Left lung (tissue), 4 donors: ENCODE measurements at regions not wholly inside any gene's neighbourhood (a gene's known extent, or its start where the extent isn't known, plus 50 kb on each side); places are given as distances from the start of the nearest gene placed in this dataset.

Experiments used
- ATAC-seq: fragments of 200-7000 bp; cut with Tn5 transposase; one replicate; pipeline ENCODE4 v1.9.1; 2020; ENCODE audit warnings: moderate library complexity
- DNase-seq, 4 donors: peaks; one replicate each; pipeline ENCODE4 v3.0.0-alpha.2; 2013 to 2020
- H3K27ac ChIP-seq, 2 donors: fragments of 200-600 bp; sonication (generic) in 1 of 2; one replicate each; pipeline versions ENCODE4 v1.5.0 to v1.8.0; 2020 to 2021
- H3K27me3 ChIP-seq, 2 donors: fragments of 200-600 bp; sonication (generic) in 1 of 2; one replicate each; pipeline versions ENCODE4 v1.5.0 to v1.8.0; 2020 to 2021
- H3K36me3 ChIP-seq, 2 donors: fragments of 200-600 bp; sonication (generic) in 1 of 2; one replicate each; pipeline versions ENCODE4 v1.5.0 to v1.8.0; 2020 to 2021
- H3K4me1 ChIP-seq, 2 donors: fragments of 200-600 bp; one replicate each; pipeline ENCODE4 v1.8.0; 2021
- H3K4me3 ChIP-seq, 2 donors: fragments of 200-600 bp; sonication (generic) in 1 of 2; one replicate each; pipeline versions ENCODE4 v1.5.0 to v1.8.0; 2020 to 2021; ENCODE audit warnings: mild to moderate bottlenecking in 1 of 2
- H3K9me3 ChIP-seq, 2 donors: fragments of 200-600 bp; sonication (generic) in 1 of 2; one replicate each; pipeline versions ENCODE4 v1.5.0 to v1.8.0; 2020 to 2021
- intact Hi-C, 2 donors: fragments of 100-400 bp; cut with DNase I; formaldehyde crosslinking; loops; one replicate each; pipeline versions ENCODE4 v1.11.2 to v1.14.2; 2022
- TF ChIP-seq, protein P1 (sequence below), 2 donors: fragments of 200-600 bp; sonication (generic) in 1 of 2; IDR thresholded peaks; one replicate each; pipeline versions ENCODE4 v1.5.0 to v1.8.0; 2021; ENCODE audit warnings: antibody characterized with exemption in 2 of 2
- donor health status: DM: no; HTN: yes; CAD: no.
- donor health status: DM: no; HTN: no; CAD: no.

DNA sequence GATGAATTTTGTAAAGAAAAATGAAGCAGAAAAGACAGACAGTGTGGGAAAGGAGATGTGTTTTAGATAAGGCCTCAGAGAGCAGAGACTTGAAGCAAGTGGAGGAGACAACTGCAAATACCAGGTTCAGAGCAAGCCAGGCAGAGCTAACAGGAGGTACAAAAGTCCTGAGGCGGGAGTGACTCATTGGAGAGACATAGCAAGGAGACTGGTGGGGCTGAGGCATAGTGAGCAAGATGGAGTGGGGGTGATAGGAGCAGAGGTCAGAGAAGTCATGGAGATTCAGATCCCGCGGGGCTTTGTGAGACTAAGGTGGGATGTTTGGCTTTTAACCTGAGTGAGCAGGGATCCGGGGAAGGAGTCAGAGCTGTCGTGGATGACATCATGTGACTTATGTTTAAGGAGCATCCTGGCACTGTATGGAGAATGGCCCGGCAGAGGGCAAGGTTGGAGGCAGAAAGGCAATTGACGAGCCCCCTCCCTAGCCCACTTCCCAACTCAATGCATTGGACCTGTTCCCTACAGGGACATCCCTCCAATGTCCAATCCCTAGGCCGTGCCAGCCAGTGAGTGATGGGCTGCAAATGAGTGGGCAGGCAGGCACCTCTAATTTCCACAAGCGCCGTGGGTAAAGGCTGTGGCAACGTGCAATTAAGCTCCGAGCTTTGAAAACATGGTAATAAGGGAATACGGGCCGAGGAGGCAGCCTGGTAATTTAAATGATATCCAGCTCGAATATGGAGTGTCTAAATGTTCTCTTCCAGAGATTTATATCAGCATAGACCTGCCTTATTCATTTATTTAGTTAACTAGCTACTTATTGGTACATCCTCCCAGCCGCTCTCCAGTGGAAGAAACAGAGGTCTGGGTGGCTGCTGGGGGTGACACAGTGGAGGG, 206.8 kb upstream of the LHX5 start:
- DNase-seq (no peak), ATAC-seq (no peak)
- TF ChIP-seq, protein P1, sequence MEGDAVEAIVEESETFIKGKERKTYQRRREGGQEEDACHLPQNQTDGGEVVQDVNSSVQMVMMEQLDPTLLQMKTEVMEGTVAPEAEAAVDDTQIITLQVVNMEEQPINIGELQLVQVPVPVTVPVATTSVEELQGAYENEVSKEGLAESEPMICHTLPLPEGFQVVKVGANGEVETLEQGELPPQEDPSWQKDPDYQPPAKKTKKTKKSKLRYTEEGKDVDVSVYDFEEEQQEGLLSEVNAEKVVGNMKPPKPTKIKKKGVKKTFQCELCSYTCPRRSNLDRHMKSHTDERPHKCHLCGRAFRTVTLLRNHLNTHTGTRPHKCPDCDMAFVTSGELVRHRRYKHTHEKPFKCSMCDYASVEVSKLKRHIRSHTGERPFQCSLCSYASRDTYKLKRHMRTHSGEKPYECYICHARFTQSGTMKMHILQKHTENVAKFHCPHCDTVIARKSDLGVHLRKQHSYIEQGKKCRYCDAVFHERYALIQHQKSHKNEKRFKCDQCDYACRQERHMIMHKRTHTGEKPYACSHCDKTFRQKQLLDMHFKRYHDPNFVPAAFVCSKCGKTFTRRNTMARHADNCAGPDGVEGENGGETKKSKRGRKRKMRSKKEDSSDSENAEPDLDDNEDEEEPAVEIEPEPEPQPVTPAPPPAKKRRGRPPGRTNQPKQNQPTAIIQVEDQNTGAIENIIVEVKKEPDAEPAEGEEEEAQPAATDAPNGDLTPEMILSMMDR (IDR thresholded peaks at IDR 0.05), result no peak
- Histone ChIP-seq H3K4me3 (no peak overlapping the region), H3K36me3 (no peaks in the 10 kb centered on the region), H3K4me1 (no peaks in the 10 kb centered on the region), H3K9me3 (peaks cover 0 to 2% of the 10 kb centered on the region in 2 donors), H3K27me3 (peaks cover 0 to 62% of the 10 kb centered on the region in 2 donors), H3K27ac (no peak overlapping the region)
- intact Hi-C loops, result no loop called here

DNA sequence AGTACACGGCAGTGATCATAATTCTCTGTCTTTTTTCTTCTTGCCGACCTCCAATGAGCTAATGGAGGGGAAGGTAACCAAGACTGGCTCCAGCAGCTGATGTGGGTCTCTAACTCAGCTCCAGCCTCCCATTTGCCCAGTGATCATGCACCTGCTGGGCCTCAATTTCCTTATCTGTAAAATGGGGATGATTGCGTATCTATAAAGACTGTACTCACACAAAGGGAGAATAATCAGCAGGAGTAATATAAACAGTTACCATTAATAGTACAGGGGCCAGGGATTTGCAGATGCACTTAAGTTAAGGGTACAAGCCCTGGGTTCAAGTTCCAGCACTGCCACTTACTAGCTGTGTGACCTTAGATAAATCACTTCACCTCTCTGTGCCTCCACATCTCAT, 204.9 kb upstream of the LHX5 start:
- Histone ChIP-seq H3K4me3 (no peak overlapping the region), H3K9me3 (peaks cover 0 to 2% of the 10 kb centered on the region in 2 donors), H3K27me3 (peaks cover 0 to 76% of the 10 kb centered on the region in 2 donors), H3K27ac (no peak overlapping the region), H3K4me1 (no peaks in the 10 kb centered on the region), H3K36me3 (no peaks in the 10 kb centered on the region)
- ATAC-seq (no peak), DNase-seq (no peak)
- TF ChIP-seq, protein P1 (IDR thresholded peaks at IDR 0.05), result no peak
- intact Hi-C loops, result no loop called here

DNA sequence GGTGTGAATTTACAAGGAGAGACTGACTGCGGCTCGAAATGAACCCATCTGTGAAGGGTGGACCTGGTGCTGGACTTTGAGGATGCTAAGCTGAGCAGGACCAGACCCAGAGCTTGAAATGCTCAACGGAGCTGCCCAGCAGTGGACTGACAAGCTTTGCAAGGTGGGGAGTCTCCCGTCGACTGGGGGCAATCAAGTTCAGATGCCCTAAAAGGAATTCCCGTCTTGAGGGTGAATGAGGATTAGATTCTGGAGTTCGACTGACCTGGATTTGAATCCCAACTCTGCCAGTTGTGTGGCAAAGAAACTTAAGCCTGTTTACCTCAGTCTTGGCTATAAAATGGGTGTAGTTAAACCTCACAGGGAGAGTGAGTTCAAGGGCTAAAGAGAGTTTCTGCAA, 204.4 kb upstream of the LHX5 start:
- peaks cover 0 to 2% of the 10 kb centered on the region in 2 donors for H3K9me3 ChIP-seq
- H3K27me3 ChIP-seq, result peaks cover 0 to 80% of the 10 kb centered on the region in 2 donors
- H3K27ac ChIP-seq, result no peak overlapping the region
- no peaks in the 10 kb centered on the region for H3K4me1 ChIP-seq
- no peaks in the 10 kb centered on the region for H3K36me3 ChIP-seq
- DNase-seq, result no peak
- TF ChIP-seq, protein P1 (IDR thresholded peaks at IDR 0.05), result no peak
- no peak for ATAC-seq
- intact Hi-C loops, result no loop called here
- no peak overlapping the region for H3K4me3 ChIP-seq

DNA sequence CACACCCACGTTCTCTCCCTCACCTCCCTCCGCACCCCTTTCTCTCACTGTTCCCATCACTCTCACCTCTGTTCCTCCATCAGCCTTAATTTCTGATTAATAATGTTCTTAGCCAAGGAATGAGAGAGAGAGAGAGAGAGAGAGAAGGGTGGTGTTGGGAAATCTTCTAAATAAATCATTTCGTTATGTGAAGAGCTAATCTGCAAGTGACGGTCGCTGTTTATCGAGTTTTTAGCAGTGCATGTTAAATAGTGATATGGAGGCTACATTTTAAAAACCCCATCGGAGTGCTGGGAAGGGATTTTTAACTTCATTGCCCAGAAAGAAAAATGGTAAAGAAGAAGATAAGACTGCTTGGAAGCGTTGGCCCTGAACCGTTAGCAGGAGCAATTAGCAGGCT, 203.3 kb upstream of the LHX5 start:
- ATAC-seq (no peak), DNase-seq (no peak)
- Histone ChIP-seq H3K9me3 (no peaks in the 10 kb centered on the region), H3K27ac (no peak overlapping the region), H3K4me1 (no peaks in the 10 kb centered on the region), H3K27me3 (peaks cover 4 to 91% of the 10 kb centered on the region in 2 donors), H3K4me3 (no peak overlapping the region), H3K36me3 (no peaks in the 10 kb centered on the region)
- intact Hi-C loops, result no loop called here
- TF ChIP-seq, protein P1 (IDR thresholded peaks at IDR 0.05), result no peak

DNA sequence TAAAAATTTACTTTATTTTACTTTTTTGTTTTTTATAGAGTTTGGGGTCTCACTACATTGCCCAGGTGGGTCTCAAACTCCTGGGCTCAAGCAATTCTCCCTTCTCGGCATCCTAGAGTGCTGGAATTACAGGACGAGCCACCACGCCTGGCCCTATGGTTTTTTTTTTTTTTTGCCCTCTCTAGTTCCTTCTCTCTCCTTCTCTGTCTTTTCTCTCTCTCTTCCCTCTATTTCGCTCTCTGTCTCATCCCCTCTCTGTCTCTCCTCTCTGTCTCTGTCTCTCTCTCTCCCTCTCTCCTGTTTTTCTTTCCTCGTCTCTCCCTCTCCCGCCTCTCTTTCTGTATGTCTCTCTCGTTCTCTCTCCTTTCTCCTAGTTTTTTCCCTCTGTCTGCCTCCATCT, 202.6 kb upstream of the LHX5 start:
- intact Hi-C loops, result no loop called here
- ATAC-seq, result no peak
- no peaks in the 10 kb centered on the region for H3K36me3 ChIP-seq
- no peak overlapping the region for H3K27ac ChIP-seq
- no peaks in the 10 kb centered on the region for H3K4me1 ChIP-seq
- DNase-seq, result no peak
- peaks cover 9 to 91% of the 10 kb centered on the region in 2 donors for H3K27me3 ChIP-seq
- H3K4me3 ChIP-seq, result no peak overlapping the region
- no peaks in the 10 kb centered on the region for H3K9me3 ChIP-seq
- TF ChIP-seq, protein P1 (IDR thresholded peaks at IDR 0.05), result no peak
